ENCODE measurements at regions not wholly inside any gene's neighbourhood (a gene's known extent, or its start where the extent isn't known, plus 50 kb on each side); places are given as distances from the start of the nearest gene placed in this dataset.
A peak's percentile ranks its signal among the peaks of the same experiment; 100 is the strongest.

DNA sequence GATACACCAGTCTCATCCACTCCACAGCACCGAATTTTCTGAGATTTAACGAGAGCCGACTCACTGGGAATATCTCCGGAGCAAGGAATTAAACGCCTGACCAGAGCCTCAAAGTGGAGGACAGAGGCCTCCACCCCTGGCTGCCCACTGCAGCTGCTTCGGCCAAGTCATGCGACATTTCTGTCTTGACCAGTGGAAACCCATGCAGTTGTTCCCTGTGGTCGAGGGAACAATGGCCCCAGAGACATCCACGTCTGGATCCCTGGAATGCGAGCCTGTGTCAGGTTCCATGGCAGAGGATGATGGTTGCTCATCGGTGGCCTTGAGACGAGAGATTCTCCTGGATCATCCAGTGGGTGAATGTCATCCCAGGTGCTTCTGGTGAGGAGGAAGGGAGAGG lies 65.7 kb upstream of the INSIG1 start:
- DNase-seq (ENCODE audit: low read depth), result no peak
- no peak overlapping the region for H3K4me3 ChIP-seq (ENCODE audit: control insufficient read depth, low read depth, low read length)
- TF ChIP-seq CTCF (IDR thresholded peaks at IDR 0.05; ENCODE audit: control insufficient read depth, insufficient read depth, low read depth, low read length, missing control alignments), result no peak

GRCh38 chr7:155232911-155233310 lies 64.8 kb upstream of the INSIG1 start:
- TF ChIP-seq CTCF (IDR thresholded peaks at IDR 0.05; ENCODE audit: control insufficient read depth, insufficient read depth, low read depth, low read length, missing control alignments), result no peak
- no peak for DNase-seq (ENCODE audit: low read depth)
- no peak overlapping the region for H3K4me3 ChIP-seq (ENCODE audit: control insufficient read depth, low read depth, low read length)

- no peak for DNase-seq (ENCODE audit: low read depth)
- no peak for TF ChIP-seq CTCF (IDR thresholded peaks at IDR 0.05; ENCODE audit: control insufficient read depth, insufficient read depth, low read depth, low read length, missing control alignments)
- no peak overlapping the region for H3K4me3 ChIP-seq (ENCODE audit: control insufficient read depth, low read depth, low read length)
Observed at GRCh38 chr7:155233311-155234157, 64.1 kb upstream of the INSIG1 start.

DNA sequence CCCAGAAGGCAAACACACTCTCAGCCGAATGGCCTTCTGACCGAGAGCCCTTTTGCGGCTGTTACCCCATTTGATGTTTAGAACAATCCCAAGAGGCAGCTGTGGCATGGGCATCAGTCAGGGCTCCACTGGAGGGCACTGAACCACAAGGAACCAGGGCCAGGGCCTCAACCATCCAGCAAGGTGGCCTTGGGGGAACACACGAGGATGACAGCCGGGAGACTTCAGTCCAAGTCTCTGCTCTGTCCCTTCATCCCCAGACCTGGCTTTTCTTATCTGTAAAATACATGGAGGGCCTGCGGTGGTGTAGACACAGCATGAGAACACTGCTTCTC lies 63.6 kb upstream of the INSIG1 start:
- no peak overlapping the region for H3K4me3 ChIP-seq (ENCODE audit: control insufficient read depth, low read depth, low read length)
- DNase-seq (ENCODE audit: low read depth), result no peak
- peak; percentile 19 for TF ChIP-seq CTCF (IDR thresholded peaks at IDR 0.05; ENCODE audit: control insufficient read depth, insufficient read depth, low read depth, low read length, missing control alignments)

GRCh38 chr7:155234950-155235789 lies 62.5 kb upstream of the INSIG1 start:
- DNase-seq (ENCODE audit: low read depth), result no peak
- TF ChIP-seq CTCF (IDR thresholded peaks at IDR 0.05; ENCODE audit: control insufficient read depth, insufficient read depth, low read depth, low read length, missing control alignments), result no peak
- no peak overlapping the region for H3K4me3 ChIP-seq (ENCODE audit: control insufficient read depth, low read depth, low read length)

GRCh38 chr7:155236386-155236785 lies 61.3 kb upstream of the INSIG1 start:
- no peak overlapping the region for H3K4me3 ChIP-seq (ENCODE audit: control insufficient read depth, low read depth, low read length)
- no peak for DNase-seq (ENCODE audit: low read depth)
- no peak for TF ChIP-seq CTCF (IDR thresholded peaks at IDR 0.05; ENCODE audit: control insufficient read depth, insufficient read depth, low read depth, low read length, missing control alignments)

All from AG09309 (cell line).